GM23248 (cell line): ENCODE measurements at regions not wholly inside any gene's neighbourhood (a gene's known extent, or its start where the extent isn't known, plus 50 kb on each side); places are given as distances from the start of the nearest gene placed in this dataset.
"Not testable (repeated sequence)": the region's sequence is repeated elsewhere in the genome, so short reads cannot be mapped to it uniquely, and the experiment has no call there.

Experiments
- DNase-seq: peaks from one replicate; pipeline ENCODE4 v3.0.0-alpha.2; 2015
- H2AFZ ChIP-seq: fragments of 200-600 bp; sonication (generic); 2 replicates; pipeline ENCODE4 v1.6.1; 2016; ENCODE audit warnings: antibody characterized with exemption
- H3F3A ChIP-seq: fragments of 200-600 bp; sonication (generic); 2 replicates; pipeline ENCODE4 v1.6.1; 2016; ENCODE audit warnings: mild to moderate bottlenecking, antibody characterized with exemption, mixed run types; ENCODE audit not compliant: insufficient read depth
- H3K27ac ChIP-seq: fragments of 200-600 bp; sonication (generic); 2 replicates; pipeline ENCODE4 v1.5.1; 2016; ENCODE audit warnings: mild to moderate bottlenecking
- H3K27me3 ChIP-seq: fragments of 200-600 bp; sonication (generic); replicated peaks from 2 replicates; pipeline ENCODE4 v1.6.1; 2016; ENCODE audit warnings: mild to moderate bottlenecking; ENCODE audit not compliant: insufficient read depth
- H3K36me3 ChIP-seq: fragments of 200-600 bp; sonication (generic); 2 replicates; pipeline ENCODE4 v1.6.1; 2016; ENCODE audit warnings: low read depth, mild to moderate bottlenecking
- H3K4me1 ChIP-seq: fragments of 200-600 bp; sonication (generic); 2 replicates; pipeline ENCODE4 v1.6.1; 2016; ENCODE audit warnings: mild to moderate bottlenecking; ENCODE audit not compliant: insufficient read depth
- H3K4me2 ChIP-seq: fragments of 200-600 bp; sonication (generic); one replicate; pipeline ENCODE4 v1.6.1; 2016; ENCODE audit warnings: mild to moderate bottlenecking; ENCODE audit not compliant: unreplicated experiment
- H3K4me3 ChIP-seq: fragments of 200-600 bp; sonication (generic); 2 replicates; pipeline ENCODE4 v1.5.1; 2016; ENCODE audit warnings: mild to moderate bottlenecking
- H3K79me2 ChIP-seq: fragments of 200-600 bp; sonication (generic); 2 replicates; pipeline ENCODE4 v1.6.1; 2016; ENCODE audit warnings: mild to moderate bottlenecking; ENCODE audit not compliant: insufficient read depth
- H3K9ac ChIP-seq: fragments of 200-600 bp; sonication (generic); 2 replicates; pipeline ENCODE4 v1.6.1; 2016; ENCODE audit warnings: mild to moderate bottlenecking
- H3K9me2 ChIP-seq: fragments of 200-600 bp; sonication (generic); 2 replicates; pipeline ENCODE4 v1.6.1; 2016; ENCODE audit warnings: mixed run types, mild to moderate bottlenecking, moderate library complexity; ENCODE audit not compliant: insufficient read depth
- H3K9me3 ChIP-seq: fragments of 200-600 bp; sonication (generic); one replicate; pipeline ENCODE4 v1.6.1; 2017; ENCODE audit warnings: low read depth
- H4K20me1 ChIP-seq: fragments of 200-600 bp; sonication (generic); 2 replicates; pipeline ENCODE4 v1.6.0; 2016; ENCODE audit not compliant: insufficient read depth
- EZH2 ChIP-seq: fragments of 200-600 bp; sonication (generic); IDR thresholded peaks from 2 replicates; pipeline ENCODE4 v1.6.1; 2018; ENCODE audit warnings: antibody characterized with exemption, mild to moderate bottlenecking; ENCODE audit not compliant: insufficient read depth, poor library complexity, severe bottlenecking
- EZH2phosphoT487 ChIP-seq: fragments of 200-600 bp; sonication (generic); IDR thresholded peaks from 2 replicates; pipeline ENCODE4 v1.6.1; 2018; ENCODE audit warnings: antibody characterized with exemption, moderate library complexity, mild to moderate bottlenecking, low read depth; ENCODE audit not compliant: insufficient read depth
- WGBS, 2 experiments: methylation state at CpG; one replicate each; pipeline ENCODE4 v1.1.6; 2015 to 2017; ENCODE audit warnings: low lambda C conversion rate in 2 of 2, low coverage in 1 of 2; ENCODE audit errors: missing lambda C conversion rate in 2 of 2; 5-methylcytosine and 5-hydroxymethylcytosine counted together
- in situ Hi-C: fragments of 300-500 bp; cut with MboI; formaldehyde crosslinking; loops from 2 replicates; pipeline ENCODE4 v1.15.0; 2020

DNA sequence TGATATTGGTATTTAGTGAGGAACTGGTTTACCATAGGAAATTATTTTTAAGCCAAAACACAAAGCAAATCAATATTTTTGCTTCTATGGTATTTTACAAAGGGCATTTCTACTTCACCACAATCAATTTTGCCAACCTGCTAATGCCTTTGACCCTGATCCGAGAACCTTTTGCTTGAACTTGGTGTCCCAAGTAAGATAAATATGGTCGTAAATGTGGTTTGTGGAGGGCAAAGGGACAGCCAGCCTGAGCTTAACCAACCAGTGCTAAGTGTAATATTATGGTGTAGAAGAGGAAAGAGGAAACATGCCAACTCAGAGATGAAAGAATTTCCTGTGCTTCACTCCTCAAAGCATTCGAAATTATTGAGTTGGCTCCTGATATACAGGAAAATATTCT is 148.4 kb downstream of the C3orf38 start:
- Histone ChIP-seq H3K9me3 (no peaks in the 10 kb centered on the region), H3K9me2 (no peaks in the 10 kb centered on the region), H3K4me3 (no peak overlapping the region), H4K20me1 (no peaks in the 10 kb centered on the region), H3K79me2 (no peaks in the 10 kb centered on the region), H3K4me1 (no peaks in the 10 kb centered on the region), H3F3A (no peaks in the 10 kb centered on the region), H3K36me3 (no peaks in the 10 kb centered on the region), H3K4me2 (no peak overlapping the region), H3K27me3 (no peaks in the 10 kb centered on the region), H3K27ac (no peak overlapping the region), H2AFZ (no peak overlapping the region), H3K9ac (no peak overlapping the region)
- 16 to 18% methylated on average over 3 of the region's 3 CpGs for WGBS, 2 experiments
- DNase-seq, result no peak
- in situ Hi-C loops, result no loop called here
- no peak for TF ChIP-seq EZH2phosphoT487
- TF ChIP-seq EZH2, result no peak

DNA sequence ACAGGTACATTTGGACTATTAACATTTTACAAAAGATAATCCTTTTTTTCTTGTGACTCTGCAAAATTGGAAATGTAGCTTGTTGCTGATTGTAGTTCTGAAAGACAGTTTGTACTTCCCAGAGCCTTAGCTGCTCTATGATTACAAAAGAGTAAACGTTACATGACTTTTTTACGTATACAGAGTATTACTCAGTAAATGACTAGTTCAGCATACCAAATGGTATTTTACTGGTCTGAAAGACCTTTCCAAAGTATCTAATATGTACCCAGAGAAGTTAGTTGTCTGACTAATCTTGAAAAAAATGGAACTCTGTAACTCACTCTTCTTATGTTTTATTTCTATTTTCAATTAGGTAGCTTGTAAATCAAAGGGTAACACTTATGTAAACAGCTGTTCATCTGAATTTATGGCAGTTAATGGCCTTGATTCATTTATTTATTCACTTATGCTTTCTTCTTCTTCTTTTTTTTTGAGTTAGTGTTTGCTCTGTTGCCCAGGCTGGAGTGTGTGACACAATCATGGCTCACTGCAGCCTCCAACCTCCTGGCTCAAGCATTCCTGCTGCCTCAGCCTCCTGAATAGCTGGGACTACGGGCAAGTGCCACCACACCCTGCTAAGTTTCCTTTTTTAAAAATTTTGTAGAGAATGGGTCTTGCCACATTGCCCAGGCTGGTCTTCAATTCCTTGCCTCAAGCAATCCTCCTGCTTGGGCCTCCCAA is 151.7 kb downstream of the C3orf38 start:
- TF ChIP-seq EZH2phosphoT487, result no peak
- TF ChIP-seq EZH2, result no peak
- Histone ChIP-seq H3K27me3 (no peaks in the 10 kb centered on the region), H3K9me2 (no peaks in the 10 kb centered on the region), H3F3A (no peaks in the 10 kb centered on the region), H3K79me2 (no peaks in the 10 kb centered on the region), H3K4me2 (no peak overlapping the region), H3K9ac (no peak overlapping the region), H3K36me3 (no peaks in the 10 kb centered on the region), H3K4me3 (no peak overlapping the region), H3K27ac (no peak overlapping the region), H2AFZ (no peak overlapping the region), H3K4me1 (no peaks in the 10 kb centered on the region), H4K20me1 (no peaks in the 10 kb centered on the region), H3K9me3 (no peaks in the 10 kb centered on the region)
- in situ Hi-C loops, result no loop called here
- WGBS, 2 experiments, result 43 to 46% methylated on average over 3 of the region's 3 CpGs
- DNase-seq, result no peak

DNA sequence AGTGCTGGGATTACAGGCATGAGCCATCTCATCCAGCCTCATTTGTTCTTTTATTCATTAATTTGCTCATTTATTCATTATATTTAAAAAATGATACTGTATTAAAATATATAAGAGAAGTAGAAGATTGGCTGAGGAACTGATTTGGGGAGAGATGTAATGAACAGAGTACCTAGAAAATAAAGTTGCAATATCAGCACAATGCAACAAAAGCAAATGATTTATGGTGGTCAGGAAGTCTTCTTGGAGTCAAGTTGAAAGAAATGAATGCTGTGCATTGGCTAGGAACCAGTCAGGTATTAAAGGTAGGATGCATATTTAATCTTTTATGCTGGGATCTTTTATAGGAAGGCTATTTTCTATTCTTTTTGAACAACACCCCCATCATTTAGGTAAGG is 152.2 kb downstream of the C3orf38 start:
- H3K27me3 ChIP-seq, result no peaks in the 10 kb centered on the region
- H3K4me1 ChIP-seq, result no peaks in the 10 kb centered on the region
- H2AFZ ChIP-seq, result no peak overlapping the region
- TF ChIP-seq EZH2 (no peak), EZH2phosphoT487 (no peak)
- no peak overlapping the region for H3K4me3 ChIP-seq
- no peaks in the 10 kb centered on the region for H3K79me2 ChIP-seq
- H3K9me2 ChIP-seq, result no peaks in the 10 kb centered on the region
- H3K27ac ChIP-seq, result no peak overlapping the region
- no peaks in the 10 kb centered on the region for H4K20me1 ChIP-seq
- no peaks in the 10 kb centered on the region for H3K9me3 ChIP-seq
- H3K36me3 ChIP-seq, result no peaks in the 10 kb centered on the region
- no peaks in the 10 kb centered on the region for H3F3A ChIP-seq
- DNase-seq, result no peak
- no peak overlapping the region for H3K9ac ChIP-seq
- no peak overlapping the region for H3K4me2 ChIP-seq
- in situ Hi-C loops, result no loop called here

DNA sequence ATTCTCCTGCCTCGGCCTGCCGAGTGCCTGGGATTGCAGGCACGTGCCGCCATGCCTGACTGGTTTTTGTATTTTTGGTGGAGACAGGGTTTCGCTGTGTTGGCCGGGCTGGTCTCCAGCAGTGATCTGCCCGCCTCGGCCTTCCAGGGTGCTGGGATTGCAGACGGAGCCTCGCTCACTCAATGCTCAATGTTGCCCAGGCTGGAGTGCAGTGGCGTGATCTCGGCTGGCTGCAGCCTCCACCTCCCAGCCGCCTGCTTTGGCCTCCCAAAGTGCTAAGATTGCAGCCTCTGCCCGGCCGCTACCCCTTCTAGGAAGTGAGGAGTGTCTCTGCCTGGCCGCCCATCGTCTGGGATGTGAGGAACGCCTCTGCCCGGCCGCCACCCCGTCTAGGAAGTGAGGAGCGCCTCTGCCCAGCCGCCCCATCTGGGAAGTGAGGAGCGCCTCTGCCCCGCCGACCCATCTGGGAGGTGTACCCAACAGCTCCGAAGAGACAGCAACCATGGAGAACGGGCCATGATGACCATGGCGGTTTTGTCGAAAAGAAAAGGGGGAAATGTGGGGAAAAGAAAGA is 153.7 kb downstream of the C3orf38 start:
- H3K9me3 ChIP-seq, H3K4me1 ChIP-seq, H3K79me2 ChIP-seq, H3K27ac ChIP-seq, H3K4me2 ChIP-seq, in situ Hi-C loops, H3K9me2 ChIP-seq, H3K4me3 ChIP-seq, DNase-seq, H3F3A ChIP-seq, H3K27me3 ChIP-seq, H3K9ac ChIP-seq, H2AFZ ChIP-seq, H4K20me1 ChIP-seq, H3K36me3 ChIP-seq: not testable (repeated sequence)
- WGBS, 2 experiments, result 67 to 69% methylated on average over 26 to 30 of the region's 30 CpGs

DNA sequence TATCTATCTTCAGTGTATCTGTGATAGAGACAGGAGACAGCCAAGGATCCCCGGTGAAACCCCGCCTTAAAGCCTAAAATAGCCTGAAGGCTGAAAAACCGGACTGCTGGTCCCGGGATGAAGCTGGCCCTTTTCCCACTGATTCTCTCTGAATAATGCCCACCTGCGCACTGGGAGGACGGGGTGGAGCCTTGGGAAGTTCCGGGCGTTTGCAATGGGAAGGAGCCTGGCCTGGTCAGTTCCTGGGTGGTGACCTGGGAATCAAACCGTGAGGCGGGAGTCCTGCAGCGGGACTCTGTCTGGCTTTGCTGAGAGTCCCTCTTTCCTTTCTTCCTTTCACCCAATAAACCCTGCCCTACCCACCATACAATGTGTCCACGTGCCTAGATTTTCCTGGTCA is 157.9 kb downstream of the C3orf38 start:
- no peaks in the 10 kb centered on the region for H3K79me2 ChIP-seq
- WGBS, 2 experiments, result 31 to 34% methylated on average over 12 of the region's 12 CpGs
- H3K4me2 ChIP-seq, result no peak overlapping the region
- no peaks in the 10 kb centered on the region for H3F3A ChIP-seq
- H3K9me3 ChIP-seq, result no peaks in the 10 kb centered on the region
- no peaks in the 10 kb centered on the region for H3K4me1 ChIP-seq
- no peaks in the 10 kb centered on the region for H3K27me3 ChIP-seq
- H4K20me1 ChIP-seq, result no peaks in the 10 kb centered on the region
- no peak overlapping the region for H3K9ac ChIP-seq
- in situ Hi-C loops, result no loop called here
- no peaks in the 10 kb centered on the region for H3K36me3 ChIP-seq
- H3K27ac ChIP-seq, result no peak overlapping the region
- DNase-seq, result no peak
- H2AFZ ChIP-seq, result no peak overlapping the region
- no peaks in the 10 kb centered on the region for H3K9me2 ChIP-seq
- H3K4me3 ChIP-seq, result no peak overlapping the region
- TF ChIP-seq EZH2phosphoT487 (no peak), EZH2 (no peak)
